GM12872 (cell line): ENCODE measurements at regions not wholly inside any gene's neighbourhood (a gene's known extent, or its start where the extent isn't known, plus 50 kb on each side); places are given as distances from the start of the nearest gene placed in this dataset.

Experiments used
- CTCF ChIP-seq: IDR thresholded peaks from 3 replicates; pipeline ENCODE4 v1.5.1; 2011; ENCODE audit warnings: low read depth, mild to moderate bottlenecking, low read length, moderate library complexity; ENCODE audit not compliant: insufficient read depth

- no peak for TF ChIP-seq CTCF
These were observed 107.9 kb downstream of the SPRY4 start for GRCh38 chr5:142216931-142217330.

DNA sequence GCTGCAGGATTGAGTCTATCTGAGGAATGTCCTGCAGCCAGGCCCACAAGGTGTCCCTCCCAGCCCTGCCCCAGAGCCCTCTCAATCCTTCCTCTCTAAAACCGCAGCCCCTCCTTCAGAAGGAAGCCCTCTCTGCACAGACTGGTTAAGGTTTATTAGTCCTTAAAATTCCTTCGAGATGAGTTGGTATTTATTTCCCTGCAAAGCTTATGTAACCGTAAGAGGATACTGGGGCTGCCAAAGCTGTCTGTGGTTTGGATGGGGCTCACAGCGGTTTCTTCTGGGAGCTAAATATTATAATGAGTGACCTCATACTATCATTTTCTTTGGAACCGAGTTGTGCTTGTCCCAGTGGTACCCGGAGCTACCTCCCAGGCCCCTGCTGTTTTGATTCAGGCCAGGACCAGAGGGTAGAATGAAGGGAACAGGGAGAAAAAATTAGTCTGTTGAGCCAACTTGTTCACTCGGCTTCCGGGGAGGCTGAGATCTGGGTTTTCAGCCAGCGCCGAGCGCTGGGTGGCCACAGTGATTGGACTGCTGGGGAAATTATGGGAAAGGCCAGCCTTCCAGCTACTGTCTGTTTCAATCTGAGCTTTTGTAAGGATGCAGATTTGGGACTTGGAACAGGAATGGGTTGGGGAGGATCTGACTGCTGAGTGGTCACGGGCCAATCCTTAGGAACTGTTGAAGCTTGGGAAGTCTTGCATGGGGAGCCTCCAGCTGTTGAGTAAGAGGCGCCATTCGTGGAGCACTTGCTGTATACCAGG, 107.5 kb downstream of the NDFIP1 start:
- TF ChIP-seq CTCF: no peak

DNA sequence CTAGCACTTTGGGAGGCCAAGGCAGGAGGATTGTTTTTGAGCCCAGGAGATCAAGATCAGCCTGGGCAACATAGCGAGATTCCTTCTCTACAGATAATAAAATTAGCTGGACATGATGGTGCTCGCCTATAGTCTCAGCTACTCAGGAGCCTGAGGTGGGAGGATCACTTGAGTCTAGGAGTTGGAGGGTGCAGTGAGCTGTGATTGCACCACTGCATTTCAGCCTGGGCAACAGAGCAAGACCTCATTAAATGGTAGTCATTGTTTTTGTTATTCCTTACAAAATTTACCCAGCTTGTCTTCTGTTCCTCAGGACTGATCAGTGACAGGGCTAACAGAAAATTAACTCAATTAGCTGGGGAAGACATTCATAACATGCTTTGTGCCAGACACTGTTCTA, 104.5 kb downstream of the NDFIP1 start:
- TF ChIP-seq CTCF: no peak

- TF ChIP-seq CTCF: no peak
These were observed 103.3 kb downstream of the NDFIP1 start for GRCh38 chr5:142211918-142212317.

DNA sequence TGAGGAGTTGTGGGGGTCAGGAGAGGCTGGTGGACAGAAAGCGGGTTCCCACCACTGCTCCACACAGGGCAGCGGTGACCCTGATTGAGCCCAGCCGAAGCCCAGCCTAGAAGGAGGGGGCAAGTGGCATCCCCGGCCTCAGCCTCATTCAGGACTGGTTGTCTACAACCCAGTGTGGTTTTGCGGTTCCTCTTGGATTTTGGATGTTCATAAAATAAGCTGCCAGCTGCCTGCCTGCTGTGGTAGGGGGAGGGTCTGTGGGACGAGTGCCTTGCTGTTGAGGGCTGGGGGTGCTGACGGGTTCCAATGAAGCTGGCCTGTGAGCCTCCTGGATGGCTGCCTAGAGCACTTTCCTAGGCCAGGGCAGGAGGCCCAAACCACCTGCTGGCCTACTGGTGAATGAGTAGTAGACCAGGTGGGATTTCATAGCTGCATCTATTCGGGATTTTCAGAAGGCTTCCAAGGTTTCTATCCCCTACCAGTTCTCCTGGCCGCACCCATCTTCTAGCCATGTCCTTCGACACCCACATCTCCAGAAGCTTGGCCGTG, 102.4 kb downstream of the NDFIP1 start:
- no peak for TF ChIP-seq CTCF

DNA sequence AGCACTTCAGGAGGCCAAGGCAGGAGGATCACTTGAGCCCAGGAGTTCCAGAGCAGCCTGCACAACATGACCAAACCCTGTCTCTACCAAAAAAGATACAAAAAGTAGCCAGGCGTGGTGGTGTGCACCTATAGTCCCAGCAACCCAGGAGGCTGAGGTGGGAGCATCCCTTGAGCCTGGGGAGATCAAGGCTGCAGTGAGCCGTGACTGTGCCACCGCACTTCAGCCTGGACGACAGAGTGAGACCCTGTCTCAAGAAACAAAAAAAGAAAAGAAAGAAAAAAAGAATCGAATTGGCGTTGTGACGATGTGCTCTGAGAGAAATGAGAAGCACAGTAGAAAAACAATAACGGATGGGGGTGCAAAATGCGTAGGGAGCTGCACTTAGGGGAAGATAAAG, 101.4 kb downstream of the NDFIP1 start:
- no peak for TF ChIP-seq CTCF

- no peak for TF ChIP-seq CTCF
These were observed 100.3 kb downstream of the NDFIP1 start for GRCh38 chr5:142208777-142209312.
